ENCODE measurements at regions not wholly inside any gene's neighbourhood (a gene's known extent, or its start where the extent isn't known, plus 50 kb on each side); places are given as distances from the start of the nearest gene placed in this dataset.

- no peak for ATAC-seq (ENCODE audit: low read depth)
- Histone ChIP-seq H3K4me1 (ENCODE audit: control insufficient read depth, insufficient read depth, low read length) (no peaks in the 10 kb centered on the region), H2BK20ac (ENCODE audit: low read depth, low read length) (no peak overlapping the region), H3K18ac (ENCODE audit: low read depth, low read length) (no peak overlapping the region), H2AK5ac (ENCODE audit: low read depth, low read length) (no peak overlapping the region), H3K4me2 (ENCODE audit: low read depth, low read length) (no peak overlapping the region), H2BK120ac (ENCODE audit: low read depth, low read length) (no peak overlapping the region), H3K23ac (ENCODE audit: low read depth, low read length) (no peak overlapping the region), H3K27me3 (ENCODE audit: control insufficient read depth, insufficient read depth, low read length) (no peaks in the 10 kb centered on the region), H2AFZ (replicated peaks; ENCODE audit: low read length, poor library complexity) (no peak overlapping the region), H3K36me3 (ENCODE audit: control insufficient read depth, insufficient read depth, low read length) (no peaks in the 10 kb centered on the region), H3K27ac (ENCODE audit: insufficient read depth, low read length) (no peak overlapping the region), H3K9ac (ENCODE audit: low read depth, low read length) (no peak overlapping the region), H2AK9ac (replicated peaks; ENCODE audit: low read depth, low read length, poor library complexity) (no peak overlapping the region), H4K20me1 (ENCODE audit: insufficient read depth, low read length) (no peaks in the 10 kb centered on the region), H3K9me3 (ENCODE audit: control insufficient read depth, insufficient read depth, low read length) (no peaks in the 10 kb centered on the region), H3K4me3 (ENCODE audit: insufficient read depth, low read depth, low read length) (no peak overlapping the region), H3K4ac (ENCODE audit: low read depth, low read length) (no peak overlapping the region), H3K56ac (ENCODE audit: extremely low read depth, insufficient read depth, low read length) (no peak overlapping the region), H4K91ac (ENCODE audit: insufficient read depth, low read depth, low read length) (no peak overlapping the region), H3K9me1 (ENCODE audit: insufficient read depth, low read length) (no peaks in the 10 kb centered on the region), H2BK15ac (ENCODE audit: low read depth, low read length) (no peak overlapping the region), H4K8ac (ENCODE audit: low read depth in 2 of 2, low read length in 2 of 2) (no peak overlapping the region), H3K79me1 (ENCODE audit: low read depth in 1 of 2, low read length in 2 of 2) (no peaks in the 10 kb centered on the region), H3K14ac (replicated peaks; ENCODE audit: low read depth, low read length) (no peak overlapping the region), H2BK5ac (ENCODE audit: low read depth, low read length, poor library complexity, severe bottlenecking) (no peak overlapping the region), H4K5ac (ENCODE audit: low read depth, low read length) (no peak overlapping the region)
- TF ChIP-seq MAFK (IDR thresholded peaks at IDR 0.05; ENCODE audit: low read depth, low read length) (no peak), BHLHE40 (IDR thresholded peaks at IDR 0.05; ENCODE audit: low read depth, low read length) (no peak), FOS (IDR thresholded peaks at IDR 0.05; ENCODE audit: low read depth, low read length) (no peak), MAZ (IDR thresholded peaks at IDR 0.05; ENCODE audit: borderline replicate concordance, low read depth, low read length) (no peak), USF2 (IDR thresholded peaks at IDR 0.05; ENCODE audit: low read depth, low read length) (no peak), NFE2L2 (IDR thresholded peaks at IDR 0.05; ENCODE audit: low read depth, low read length) (no peak), RFX5 (IDR thresholded peaks at IDR 0.05; ENCODE audit: low read depth, low read length) (no peak), RAD21 (IDR thresholded peaks at IDR 0.05; ENCODE audit: low read length) (no peak), ELK1 (IDR thresholded peaks at IDR 0.05; ENCODE audit: borderline replicate concordance, low read depth, low read length) (no peak), MXI1 (IDR thresholded peaks at IDR 0.05; ENCODE audit: borderline replicate concordance, low read depth, low read length) (no peak), CTCF (conservative IDR thresholded peaks at IDR 0.05; ENCODE audit: low read depth, low read length) (no peak), RCOR1 (IDR thresholded peaks at IDR 0.05; ENCODE audit: insufficient replicate concordance, low read length) (no peak)
- no peak for DNase-seq
- ChIA-PET POLR2A (ENCODE audit: unreplicated experiment) (no interaction called here), CTCF (no interaction called here)
- no TSS peak for BruUV-seq (replicated peaks)
- dilution Hi-C loops (cut with HindIII; ENCODE audit: low sequenced_read_pairs, unreplicated experiment): no loop called here
- intact Hi-C loops (cut with micrococcal nuclease): no loop called here
- in situ Hi-C loops (cut with MboI; ENCODE audit: low sequenced_read_pairs): no loop called here
- no CpG with 5 or more reads among the region's 3 CpGs for WGBS, 2 experiments (ENCODE audit: extremely low coverage in 2 of 2, insufficient read length in 1 of 2)
Observed at GRCh38 chr5:107058803-107059202, 611.9 kb downstream of the EFNA5 start.

All from IMR-90 (cell line).